ENCODE measurements at regions not wholly inside any gene's neighbourhood (a gene's known extent, or its start where the extent isn't known, plus 50 kb on each side); places are given as distances from the start of the nearest gene placed in this dataset.
"Not testable (repeated sequence)": the region's sequence is repeated elsewhere in the genome, so short reads cannot be mapped to it uniquely, and the experiment has no call there.

DNA sequence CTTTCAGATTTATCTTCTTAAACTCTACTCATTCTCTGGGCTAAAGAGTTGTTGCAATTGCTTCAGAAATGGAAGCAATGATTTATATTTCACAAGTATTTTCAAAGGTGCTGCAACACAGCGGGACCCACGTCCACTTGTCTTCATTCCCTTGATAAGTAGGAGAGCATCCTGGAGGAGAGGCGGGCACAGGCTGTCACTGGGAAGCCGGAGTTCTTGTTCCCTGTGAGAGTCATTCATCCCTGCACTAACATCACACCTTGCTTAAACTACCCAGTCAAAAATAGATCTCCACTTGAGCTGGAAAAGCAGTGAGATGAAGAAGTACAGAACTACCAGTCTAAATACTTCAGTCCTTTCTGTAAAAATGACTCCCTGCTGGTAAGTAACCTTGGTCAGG lies 160.5 kb upstream of the RASSF8 start:
- no peak for DNase-seq

GRCh38 chr12:25800101-25800500 lies 158.4 kb upstream of the RASSF8 start:
- DNase-seq, result no peak

DNA sequence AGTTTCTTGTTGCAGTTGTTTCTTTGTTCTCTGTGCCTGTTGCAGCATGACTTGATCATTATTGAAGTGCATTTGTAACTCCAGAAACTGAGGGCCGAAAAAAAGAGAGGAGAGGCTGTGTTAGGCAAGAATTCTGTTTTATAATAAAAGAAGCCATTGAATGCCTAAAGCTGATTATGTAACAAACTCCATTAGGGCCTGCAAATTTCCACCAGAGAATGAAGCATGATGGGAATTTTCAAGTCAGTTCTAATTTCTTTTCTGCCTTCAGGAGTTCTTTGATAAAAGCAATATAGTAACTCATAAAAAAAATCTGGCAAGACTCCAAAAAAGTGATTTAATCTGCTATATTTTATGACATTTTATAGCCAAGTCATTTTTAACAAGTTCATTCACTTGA lies 156.7 kb upstream of the RASSF8 start:
- DNase-seq, result no peak

- no peak for DNase-seq
Measured at GRCh38 chr12:25802143-25802542, 156.3 kb upstream of the RASSF8 start.

DNA sequence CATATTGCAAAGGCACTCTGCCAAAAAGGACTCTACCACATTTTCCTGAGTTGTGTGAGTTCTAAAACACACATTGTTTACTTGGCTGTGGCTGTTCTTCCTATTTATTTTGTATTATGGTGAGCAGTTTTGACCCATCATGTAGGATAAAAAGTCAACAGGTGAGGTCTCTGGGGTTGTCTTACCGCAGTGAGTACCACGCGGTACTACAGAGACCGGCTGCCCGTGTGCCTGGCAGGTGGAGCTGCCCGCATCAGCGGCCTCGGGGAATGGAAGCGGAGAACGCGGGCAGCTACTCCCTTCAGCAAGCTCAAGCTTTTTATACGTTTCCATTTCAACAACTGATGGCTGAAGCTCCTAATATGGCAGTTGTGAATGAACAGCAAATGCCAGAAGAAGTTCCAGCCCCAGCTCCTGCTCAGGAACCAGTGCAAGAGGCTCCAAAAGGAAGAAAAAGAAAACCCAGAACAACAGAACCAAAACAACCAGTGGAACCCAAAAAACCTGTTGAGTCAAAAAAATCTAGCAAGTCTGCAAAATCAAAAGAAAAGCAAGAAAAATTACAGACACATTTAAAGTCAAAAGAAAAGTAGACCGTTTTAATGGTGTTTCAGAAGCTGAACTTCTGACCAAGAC lies 155.3 kb upstream of the RASSF8 start:
- DNase-seq, result not testable (repeated sequence)

DNA sequence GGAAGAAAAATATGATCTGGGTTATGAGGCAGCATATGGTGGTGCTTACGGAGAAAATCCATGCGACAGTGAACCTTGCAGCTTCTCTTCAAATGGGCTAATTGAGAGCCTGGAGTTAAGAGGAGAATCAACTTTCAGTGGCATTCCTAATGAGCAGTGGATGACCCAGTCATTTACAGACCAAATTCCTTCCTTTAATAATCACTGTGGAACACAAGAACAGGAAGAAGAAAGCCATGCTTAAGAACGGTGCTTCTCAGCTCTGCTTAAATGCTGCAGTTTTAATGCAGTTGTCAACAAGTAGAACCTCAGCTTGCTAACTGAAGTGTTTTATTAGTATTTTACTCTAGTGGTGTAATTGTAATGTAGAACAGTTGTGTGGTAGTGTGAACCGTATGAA lies 154.2 kb upstream of the RASSF8 start:
- DNase-seq, result not testable (repeated sequence)

DNA sequence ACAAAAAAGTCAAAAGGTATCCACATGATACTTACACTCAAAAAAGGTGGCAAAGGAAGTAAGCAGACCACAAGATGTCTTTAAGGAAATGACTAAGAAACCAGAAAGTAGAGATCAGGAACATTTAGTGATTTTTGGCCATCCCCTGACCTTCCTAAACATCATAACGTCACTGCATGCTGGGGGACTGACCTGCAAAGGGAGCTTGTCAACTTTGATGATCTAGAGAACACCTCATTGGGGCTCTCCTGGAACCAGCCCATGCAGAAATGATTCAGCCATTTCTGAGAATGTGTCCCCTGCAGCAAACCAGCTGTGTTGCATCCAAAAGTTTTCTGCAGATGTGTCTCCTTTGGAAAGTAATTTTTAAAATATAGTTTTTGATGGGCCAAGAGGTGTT lies 152.2 kb upstream of the RASSF8 start:
- DNase-seq, result no peak

- no peak for DNase-seq
Measured at GRCh38 chr12:25808604-25809003, 149.9 kb upstream of the RASSF8 start.

GRCh38 chr12:25810683-25811082 lies 147.8 kb upstream of the RASSF8 start:
- no peak for DNase-seq

- DNase-seq, result no peak
Measured at GRCh38 chr12:25811656-25812126, 146.8 kb upstream of the RASSF8 start.

- no peak for DNase-seq
Measured at GRCh38 chr12:25812295-25812694, 146.2 kb upstream of the RASSF8 start.

DNA sequence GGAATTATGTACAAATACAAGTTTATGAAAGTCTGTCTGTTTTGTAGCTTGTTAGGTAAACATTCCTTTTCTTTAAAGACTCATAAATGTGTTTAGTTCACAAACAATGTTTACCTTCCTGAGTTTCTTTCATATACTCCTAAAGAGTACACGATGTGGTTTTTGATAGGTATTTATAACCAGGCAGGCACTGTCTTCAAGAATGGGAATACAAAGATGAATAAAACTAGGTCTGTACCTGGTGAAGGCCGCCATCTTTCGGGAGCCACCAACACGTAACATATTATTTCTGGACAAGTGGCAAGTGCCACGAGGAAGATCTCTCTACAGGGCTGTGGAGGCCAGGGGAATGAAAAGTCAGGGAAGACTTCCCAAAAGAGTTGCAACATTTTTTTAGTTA lies 144.6 kb upstream of the RASSF8 start:
- DNase-seq, result no peak

- no peak for DNase-seq
Measured at GRCh38 chr12:25816637-25817036, 141.8 kb upstream of the RASSF8 start.

- no peak for DNase-seq
Measured at GRCh38 chr12:25817166-25817565, 141.3 kb upstream of the RASSF8 start.

- DNase-seq, result no peak
Measured at GRCh38 chr12:25818596-25819390, 139.7 kb upstream of the RASSF8 start.

DNA sequence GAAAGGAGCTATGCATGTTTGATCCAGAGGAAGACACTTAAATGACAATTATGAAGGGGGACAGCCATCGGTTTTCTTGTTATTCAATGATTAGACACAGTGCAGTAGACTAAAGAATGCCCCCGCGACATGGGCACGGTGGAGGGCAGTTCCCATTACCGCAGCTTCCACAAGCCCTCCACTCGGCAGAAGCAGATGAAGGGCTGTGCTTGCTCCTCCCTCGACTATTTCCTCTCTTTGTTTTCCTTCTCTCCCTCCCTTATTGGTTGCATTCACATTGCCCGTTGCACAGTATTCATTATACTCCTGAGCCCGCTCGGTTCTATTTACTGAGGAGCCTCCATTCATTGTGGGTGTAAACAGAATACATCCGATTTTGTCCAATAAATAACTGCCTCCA lies 138.8 kb upstream of the RASSF8 start:
- DNase-seq, result no peak

DNA sequence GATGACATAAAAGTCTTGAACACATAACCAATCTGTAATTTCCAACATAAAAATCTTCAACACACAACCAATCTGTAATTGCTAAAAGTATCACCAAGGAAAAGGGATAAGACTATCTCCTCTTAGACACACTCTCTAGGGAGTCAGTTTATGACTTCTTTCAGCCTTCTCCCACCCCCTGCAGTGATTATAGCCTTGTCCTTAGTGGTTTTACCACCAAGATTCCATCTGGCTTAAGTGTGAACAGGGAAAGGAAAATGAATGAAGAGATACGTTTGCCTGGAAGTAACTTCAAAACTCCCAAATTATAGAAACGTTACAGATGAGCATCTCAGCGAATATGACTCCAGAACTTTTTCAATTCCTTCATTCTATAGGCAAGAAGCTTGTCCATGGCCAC lies 136.2 kb upstream of the RASSF8 start:
- DNase-seq, result no peak

- DNase-seq, result no peak
Measured at GRCh38 chr12:25824734-25825133, 133.7 kb upstream of the RASSF8 start.

DNA sequence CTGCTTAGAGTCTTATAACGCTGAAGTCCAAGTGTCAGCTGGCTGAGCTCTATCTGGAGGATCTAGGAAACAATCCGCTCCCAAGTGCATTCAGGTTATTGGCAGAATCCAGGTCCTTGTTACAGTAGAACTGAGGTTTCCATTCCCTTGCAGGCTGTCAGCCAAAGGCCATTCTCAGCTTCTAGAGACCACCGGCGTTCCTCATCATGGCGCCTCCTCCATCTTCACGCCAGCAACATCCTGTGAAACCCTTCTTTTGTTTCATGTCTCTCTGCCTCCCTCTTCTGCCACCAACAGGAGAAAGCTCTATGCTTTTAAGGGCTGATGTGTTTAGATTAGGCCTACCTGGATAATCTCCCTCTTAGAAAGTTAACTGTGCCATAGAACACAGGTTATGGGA lies 133.0 kb upstream of the RASSF8 start:
- DNase-seq, result no peak

GRCh38 chr12:25827141-25827540 lies 131.3 kb upstream of the RASSF8 start:
- DNase-seq, result no peak

- no peak for DNase-seq
Measured at GRCh38 chr12:25827747-25828146, 130.7 kb upstream of the RASSF8 start.

GRCh38 chr12:25828188-25828587 lies 130.3 kb upstream of the RASSF8 start:
- no peak for DNase-seq

DNA sequence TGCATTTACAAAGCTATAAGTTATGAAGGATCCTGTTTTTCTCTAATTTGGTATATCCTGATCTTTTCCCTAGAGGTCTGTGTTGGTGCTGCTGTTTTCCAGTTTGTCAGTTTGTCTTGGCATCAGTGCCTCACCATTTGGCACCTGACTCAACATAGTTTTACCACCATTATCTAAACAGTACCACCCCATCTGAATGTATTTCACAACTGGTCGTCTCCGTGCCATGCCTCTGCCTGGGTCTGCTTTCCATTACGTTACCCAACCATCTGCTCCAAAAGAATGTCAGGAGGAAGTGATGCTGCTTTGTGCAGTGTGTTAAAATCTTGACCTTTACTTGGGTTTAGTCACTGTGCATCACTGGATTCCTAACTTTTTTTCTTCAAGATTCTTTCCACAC lies 129.3 kb upstream of the RASSF8 start:
- DNase-seq, result no peak

DNA sequence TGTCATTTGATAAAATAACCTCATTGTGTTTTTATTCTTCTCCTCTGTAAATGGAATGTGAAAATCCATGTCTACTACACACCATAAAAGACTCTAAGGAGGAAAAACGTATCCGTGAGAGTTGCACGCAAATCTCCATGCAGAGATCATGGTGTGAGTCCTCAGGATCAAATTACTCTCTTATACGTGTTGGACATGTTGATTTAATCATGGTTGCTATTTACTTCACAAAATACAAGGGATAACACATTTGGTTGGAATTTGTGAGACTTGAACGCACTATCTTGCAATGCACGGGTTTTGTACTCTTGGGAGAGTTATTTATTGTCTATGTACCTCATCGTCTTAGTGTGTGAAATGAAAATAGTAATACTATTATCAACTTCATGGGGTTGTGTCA lies 128.0 kb upstream of the RASSF8 start:
- no peak for DNase-seq

DNA sequence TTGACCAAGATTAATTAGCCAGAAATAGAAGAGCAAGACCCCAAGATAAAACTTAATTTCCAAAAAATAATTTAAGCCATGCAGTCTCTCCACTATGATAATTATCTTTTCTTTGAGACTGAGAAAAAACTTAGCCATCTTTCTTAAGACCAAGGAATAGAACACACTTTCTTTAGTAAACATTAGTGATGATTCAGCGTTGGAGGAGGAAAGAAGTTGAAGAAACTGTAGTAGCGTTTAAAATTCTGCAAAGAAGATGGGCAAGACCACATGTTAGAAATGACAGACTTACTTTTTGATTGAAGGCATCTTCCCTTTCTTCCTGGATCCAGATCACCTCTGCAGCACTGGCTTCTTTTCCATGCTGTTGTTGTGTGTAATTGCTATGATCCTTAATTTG lies 124.8 kb upstream of the RASSF8 start:
- DNase-seq, result no peak
